B cell (primary cell): ENCODE measurements at regions not wholly inside any gene's neighbourhood (a gene's known extent, or its start where the extent isn't known, plus 50 kb on each side); places are given as distances from the start of the nearest gene placed in this dataset.

Experiments used
- EZH2 ChIP-seq: IDR thresholded peaks from 2 replicates; pipeline ENCODE4 v1.6.1; 2012; ENCODE audit warnings: borderline replicate concordance, low read depth, mild to moderate bottlenecking, moderate library complexity, low read length; ENCODE audit not compliant: insufficient read depth, poor library complexity, severe bottlenecking
- TF ChIP-seq, protein P1 (sequence below): fragments of 200-600 bp; IDR thresholded peaks from one replicate; pipeline ENCODE4 v1.8.0; 2022; ENCODE audit warnings: antibody characterized with exemption, mild to moderate bottlenecking

DNA sequence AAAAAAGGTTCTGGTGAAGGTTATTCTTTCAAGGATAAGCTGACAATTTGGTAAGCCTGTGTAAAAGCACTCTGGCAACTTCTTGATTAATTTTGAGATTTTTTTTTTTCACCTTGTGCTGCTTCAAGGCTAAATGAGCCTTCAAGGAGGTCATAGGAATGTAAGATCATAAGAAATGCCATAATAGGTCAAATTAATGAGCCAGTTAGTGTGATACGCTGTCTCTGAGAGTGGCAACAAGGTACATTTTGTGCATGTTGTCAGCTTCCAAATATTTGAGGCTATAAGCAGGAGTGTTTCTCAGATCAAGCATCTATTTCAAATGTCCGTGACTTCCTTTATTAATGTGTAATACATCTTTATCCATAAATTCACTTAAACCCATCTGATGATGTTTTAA lies 72.3 kb upstream of the CDH6 start:
- TF ChIP-seq, protein P1, sequence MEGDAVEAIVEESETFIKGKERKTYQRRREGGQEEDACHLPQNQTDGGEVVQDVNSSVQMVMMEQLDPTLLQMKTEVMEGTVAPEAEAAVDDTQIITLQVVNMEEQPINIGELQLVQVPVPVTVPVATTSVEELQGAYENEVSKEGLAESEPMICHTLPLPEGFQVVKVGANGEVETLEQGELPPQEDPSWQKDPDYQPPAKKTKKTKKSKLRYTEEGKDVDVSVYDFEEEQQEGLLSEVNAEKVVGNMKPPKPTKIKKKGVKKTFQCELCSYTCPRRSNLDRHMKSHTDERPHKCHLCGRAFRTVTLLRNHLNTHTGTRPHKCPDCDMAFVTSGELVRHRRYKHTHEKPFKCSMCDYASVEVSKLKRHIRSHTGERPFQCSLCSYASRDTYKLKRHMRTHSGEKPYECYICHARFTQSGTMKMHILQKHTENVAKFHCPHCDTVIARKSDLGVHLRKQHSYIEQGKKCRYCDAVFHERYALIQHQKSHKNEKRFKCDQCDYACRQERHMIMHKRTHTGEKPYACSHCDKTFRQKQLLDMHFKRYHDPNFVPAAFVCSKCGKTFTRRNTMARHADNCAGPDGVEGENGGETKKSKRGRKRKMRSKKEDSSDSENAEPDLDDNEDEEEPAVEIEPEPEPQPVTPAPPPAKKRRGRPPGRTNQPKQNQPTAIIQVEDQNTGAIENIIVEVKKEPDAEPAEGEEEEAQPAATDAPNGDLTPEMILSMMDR = no peak
- TF ChIP-seq EZH2 = no peak
